ENCODE measurements at regions not wholly inside any gene's neighbourhood (a gene's known extent, or its start where the extent isn't known, plus 50 kb on each side); places are given as distances from the start of the nearest gene placed in this dataset.

- TF ChIP-seq, protein P1, sequence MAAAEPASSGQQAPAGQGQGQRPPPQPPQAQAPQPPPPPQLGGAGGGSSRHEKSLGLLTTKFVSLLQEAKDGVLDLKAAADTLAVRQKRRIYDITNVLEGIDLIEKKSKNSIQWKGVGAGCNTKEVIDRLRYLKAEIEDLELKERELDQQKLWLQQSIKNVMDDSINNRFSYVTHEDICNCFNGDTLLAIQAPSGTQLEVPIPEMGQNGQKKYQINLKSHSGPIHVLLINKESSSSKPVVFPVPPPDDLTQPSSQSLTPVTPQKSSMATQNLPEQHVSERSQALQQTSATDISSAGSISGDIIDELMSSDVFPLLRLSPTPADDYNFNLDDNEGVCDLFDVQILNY (CRISPR knock-in tag; conservative IDR thresholded peaks at IDR 0.05): no peak
- TF ChIP-seq EZH2 (conservative IDR thresholded peaks at IDR 0.05; ENCODE audit: low read depth, low read length) (no peak), SP2 (CRISPR knock-in tag; IDR thresholded peaks at IDR 0.05) (no peak), BRD4 (CRISPR knock-in tag; IDR thresholded peaks at IDR 0.05) (no peak)
- TF ChIP-seq, protein P2, sequence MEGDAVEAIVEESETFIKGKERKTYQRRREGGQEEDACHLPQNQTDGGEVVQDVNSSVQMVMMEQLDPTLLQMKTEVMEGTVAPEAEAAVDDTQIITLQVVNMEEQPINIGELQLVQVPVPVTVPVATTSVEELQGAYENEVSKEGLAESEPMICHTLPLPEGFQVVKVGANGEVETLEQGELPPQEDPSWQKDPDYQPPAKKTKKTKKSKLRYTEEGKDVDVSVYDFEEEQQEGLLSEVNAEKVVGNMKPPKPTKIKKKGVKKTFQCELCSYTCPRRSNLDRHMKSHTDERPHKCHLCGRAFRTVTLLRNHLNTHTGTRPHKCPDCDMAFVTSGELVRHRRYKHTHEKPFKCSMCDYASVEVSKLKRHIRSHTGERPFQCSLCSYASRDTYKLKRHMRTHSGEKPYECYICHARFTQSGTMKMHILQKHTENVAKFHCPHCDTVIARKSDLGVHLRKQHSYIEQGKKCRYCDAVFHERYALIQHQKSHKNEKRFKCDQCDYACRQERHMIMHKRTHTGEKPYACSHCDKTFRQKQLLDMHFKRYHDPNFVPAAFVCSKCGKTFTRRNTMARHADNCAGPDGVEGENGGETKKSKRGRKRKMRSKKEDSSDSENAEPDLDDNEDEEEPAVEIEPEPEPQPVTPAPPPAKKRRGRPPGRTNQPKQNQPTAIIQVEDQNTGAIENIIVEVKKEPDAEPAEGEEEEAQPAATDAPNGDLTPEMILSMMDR (CRISPR knock-in tag; IDR thresholded peaks at IDR 0.05): no peak
Measured at GRCh38 chr11:116638463-116638862, 134.3 kb downstream of the BUD13 start.

Data from HepG2 (cell line).